ENCODE measurements at regions not wholly inside any gene's neighbourhood (a gene's known extent, or its start where the extent isn't known, plus 50 kb on each side); places are given as distances from the start of the nearest gene placed in this dataset.
A peak's percentile ranks its signal among the peaks of the same experiment; 100 is the strongest.

DNA sequence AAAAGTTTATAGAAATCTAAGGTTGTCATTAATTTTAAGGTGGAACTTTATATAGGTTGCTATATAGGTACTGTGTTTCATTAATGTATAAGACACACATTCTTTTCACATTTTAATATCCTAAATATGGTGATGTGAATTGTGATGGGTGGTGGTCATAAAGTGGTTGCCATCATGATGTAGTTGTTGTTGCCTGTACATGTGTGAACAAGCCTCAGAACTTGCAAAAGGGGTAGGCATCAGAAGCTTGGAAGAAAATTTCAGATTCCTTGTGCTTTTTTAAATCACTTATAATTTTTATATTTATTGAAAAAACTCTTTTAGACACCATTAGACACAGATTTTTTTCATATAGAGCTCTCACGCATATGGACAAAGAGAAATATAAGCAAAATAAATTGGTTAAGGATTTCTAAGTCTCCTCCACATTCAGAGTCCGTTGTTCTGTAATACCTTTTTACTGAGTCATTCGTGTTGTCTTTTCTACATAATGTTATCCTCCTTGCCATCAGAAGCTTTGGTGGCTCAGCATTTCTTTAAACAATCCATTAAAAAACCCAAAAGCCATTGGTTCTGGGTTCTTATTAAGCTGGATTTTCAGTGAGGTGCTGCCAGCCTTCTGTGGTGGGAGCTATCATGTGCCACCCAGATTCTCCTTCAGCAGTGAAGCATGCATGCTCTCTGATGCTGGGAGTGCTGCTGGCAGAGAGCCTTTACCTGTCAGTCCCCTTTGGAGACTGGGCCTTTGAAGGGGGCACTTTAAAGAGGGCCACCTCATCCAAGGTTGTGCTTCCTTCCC lies 140.4 kb upstream of the GALNT15 start:
- TF ChIP-seq EZH2phosphoT487 (IDR thresholded peaks at IDR 0.05; ENCODE audit: insufficient read depth, low read depth): no peak
- TF ChIP-seq EZH2 (IDR thresholded peaks at IDR 0.05; ENCODE audit: insufficient read depth, poor library complexity, severe bottlenecking): no peak

GRCh38 chr3:16040991-16041390 lies 133.5 kb upstream of the GALNT15 start:
- Histone ChIP-seq H3K36me3 (ENCODE audit: low read depth) (no peaks in the 10 kb centered on the region), H3K4me2 (ENCODE audit: unreplicated experiment) (no peak overlapping the region), H2AFZ (no peak overlapping the region), H3K9me2 (ENCODE audit: insufficient read depth) (no peaks in the 10 kb centered on the region), H3K27me3 (replicated peaks; ENCODE audit: insufficient read depth) (no peaks in the 10 kb centered on the region), H4K20me1 (ENCODE audit: insufficient read depth) (no peaks in the 10 kb centered on the region), H3K4me1 (ENCODE audit: insufficient read depth) (no peaks in the 10 kb centered on the region), H3K27ac (no peak overlapping the region), H3K9me3 (ENCODE audit: low read depth) (no peaks in the 10 kb centered on the region), H3K9ac (no peak overlapping the region), H3F3A (ENCODE audit: insufficient read depth) (no peaks in the 10 kb centered on the region), H3K4me3 (no peak overlapping the region), H3K79me2 (ENCODE audit: insufficient read depth) (no peaks in the 10 kb centered on the region)
- WGBS, 2 experiments (ENCODE audit: low coverage in 1 of 2, low lambda C conversion rate in 2 of 2, missing lambda C conversion rate in 2 of 2): 94 to 100% methylated on average over 2 of the region's 2 CpGs
- TF ChIP-seq EZH2 (IDR thresholded peaks at IDR 0.05; ENCODE audit: insufficient read depth, poor library complexity, severe bottlenecking) (no peak), EZH2phosphoT487 (IDR thresholded peaks at IDR 0.05; ENCODE audit: insufficient read depth, low read depth) (no peak)
- in situ Hi-C loops (cut with MboI): loop anchor here (5.0 kb wide), 1 partner anchor 201 kb away; no protein-coding TSS in a partner anchor
- no peak for DNase-seq

More for the DNA sequence above, 140.4 kb upstream of the GALNT15 start:
- peak overlapping the region; percentile 16 for H2AFZ ChIP-seq
- H3F3A ChIP-seq (ENCODE audit: insufficient read depth): peaks cover 6% of the 10 kb centered on the region
- H4K20me1 ChIP-seq (ENCODE audit: insufficient read depth): no peaks in the 10 kb centered on the region
- peaks cover 11% of the 10 kb centered on the region for H3K4me1 ChIP-seq (ENCODE audit: insufficient read depth)
- no peaks in the 10 kb centered on the region for H3K36me3 ChIP-seq (ENCODE audit: low read depth)
- H3K9me2 ChIP-seq (ENCODE audit: insufficient read depth): no peaks in the 10 kb centered on the region
- peak; percentile 66 for DNase-seq
- no peak overlapping the region for H3K9ac ChIP-seq
- H3K27ac ChIP-seq: 0 out of 2 replicates have a peak overlapping the region, but pooled peaks have one; percentile 11
- H3K79me2 ChIP-seq (ENCODE audit: insufficient read depth): no peaks in the 10 kb centered on the region
- H3K4me2 ChIP-seq (ENCODE audit: unreplicated experiment): no peak overlapping the region
- WGBS, 2 experiments (ENCODE audit: low coverage in 1 of 2, low lambda C conversion rate in 2 of 2, missing lambda C conversion rate in 2 of 2): 48 to 61% methylated on average over 3 of the region's 3 CpGs
- H3K4me3 ChIP-seq: no peak overlapping the region
- H3K9me3 ChIP-seq (ENCODE audit: low read depth): no peaks in the 10 kb centered on the region
- in situ Hi-C loops (cut with MboI): no loop called here
- no peaks in the 10 kb centered on the region for H3K27me3 ChIP-seq (replicated peaks; ENCODE audit: insufficient read depth)

GRCh38 chr3:16048435-16049318 lies 125.8 kb upstream of the GALNT15 start:
- Histone ChIP-seq H3F3A (ENCODE audit: insufficient read depth) (peaks cover 3% of the 10 kb centered on the region; the same call in 1 of the 2 replicates), H4K20me1 (ENCODE audit: insufficient read depth) (no peaks in the 10 kb centered on the region), H3K9ac (peak overlapping the region; percentile 38), H2AFZ (peak overlapping the region; percentile 59), H3K79me2 (ENCODE audit: insufficient read depth) (no peaks in the 10 kb centered on the region), H3K36me3 (ENCODE audit: low read depth) (no peaks in the 10 kb centered on the region), H3K9me2 (ENCODE audit: insufficient read depth) (no peaks in the 10 kb centered on the region), H3K4me1 (ENCODE audit: insufficient read depth) (peaks cover 13% of the 10 kb centered on the region), H3K9me3 (ENCODE audit: low read depth) (no peaks in the 10 kb centered on the region), H3K4me2 (ENCODE audit: unreplicated experiment) (peak overlapping the region; percentile 73), H3K27me3 (replicated peaks; ENCODE audit: insufficient read depth) (no peaks in the 10 kb centered on the region), H3K27ac (no peak overlapping the region), H3K4me3 (peak overlapping the region; percentile 50)
- no peak for TF ChIP-seq EZH2phosphoT487 (IDR thresholded peaks at IDR 0.05; ENCODE audit: insufficient read depth, low read depth)
- TF ChIP-seq EZH2 (IDR thresholded peaks at IDR 0.05; ENCODE audit: insufficient read depth, poor library complexity, severe bottlenecking): no peak
- DNase-seq: peak; percentile 86
- in situ Hi-C loops (cut with MboI): no loop called here
- WGBS, 2 experiments (ENCODE audit: low coverage in 1 of 2, low lambda C conversion rate in 2 of 2, missing lambda C conversion rate in 2 of 2): 1 to 2% methylated on average over 5 of the region's 5 CpGs

Data from GM23248 (cell line).